T-helper 2 cell treated with Interferon-gamma antibody and Interleukin-4, amounts not matched to agents 100 ng/mL and 5 ng/mL, for 36 hours (primary cell): ENCODE measurements at regions not wholly inside any gene's neighbourhood (a gene's known extent, or its start where the extent isn't known, plus 50 kb on each side); places are given as distances from the start of the nearest gene placed in this dataset.
"Not testable (repeated sequence)": the region's sequence is repeated elsewhere in the genome, so short reads cannot be mapped to it uniquely, and the experiment has no call there.

Experiments
- intact Hi-C: fragments of 100-400 bp; cut with micrococcal nuclease; formaldehyde crosslinking; loops from one replicate; pipeline ENCODE4 v1.15.1; 2023

- intact Hi-C loops: no loop called here
Measured at GRCh38 chr4:181753207-181753606, 490.0 kb upstream of the TENM3 start.

GRCh38 chr4:181755846-181756245 is 487.4 kb upstream of the TENM3 start:
- intact Hi-C loops: no loop called here

- intact Hi-C loops: no loop called here
Measured at GRCh38 chr4:181756451-181757095, 486.6 kb upstream of the TENM3 start.

GRCh38 chr4:181757098-181757497 is 486.1 kb upstream of the TENM3 start:
- intact Hi-C loops: no loop called here

GRCh38 chr4:181757910-181758660 is 485.1 kb upstream of the TENM3 start:
- intact Hi-C loops: no loop called here

- intact Hi-C loops: no loop called here
Measured at GRCh38 chr4:181760560-181760959, 482.6 kb upstream of the TENM3 start.

- intact Hi-C loops: no loop called here
Measured at GRCh38 chr4:181761156-181761555, 482.0 kb upstream of the TENM3 start.

GRCh38 chr4:181766061-181766548 is 477.1 kb upstream of the TENM3 start:
- intact Hi-C loops: no loop called here

- intact Hi-C loops: no loop called here
Measured at GRCh38 chr4:181770971-181771370, 472.2 kb upstream of the TENM3 start.

- intact Hi-C loops: no loop called here
Measured at GRCh38 chr4:181775298-181775697, 467.9 kb upstream of the TENM3 start.

- intact Hi-C loops: no loop called here
Measured at GRCh38 chr4:181776264-181777054, 466.7 kb upstream of the TENM3 start.

GRCh38 chr4:181777518-181777917 is 465.7 kb upstream of the TENM3 start:
- intact Hi-C loops: no loop called here

GRCh38 chr4:181784881-181785280 is 458.3 kb upstream of the TENM3 start:
- intact Hi-C loops: no loop called here

- intact Hi-C loops: no loop called here
Measured at GRCh38 chr4:181792641-181793040, 450.6 kb upstream of the TENM3 start.

- intact Hi-C loops: no loop called here
Measured at GRCh38 chr4:181793096-181793495, 450.1 kb upstream of the TENM3 start.

- intact Hi-C loops: no loop called here
Measured at GRCh38 chr4:181796502-181796901, 446.7 kb upstream of the TENM3 start.

- intact Hi-C loops: no loop called here
Measured at GRCh38 chr4:181798536-181798935, 444.7 kb upstream of the TENM3 start.

GRCh38 chr4:181799561-181800069 is 443.6 kb upstream of the TENM3 start:
- intact Hi-C loops: no loop called here

GRCh38 chr4:181802207-181802606 is 441.0 kb upstream of the TENM3 start:
- intact Hi-C loops: no loop called here

GRCh38 chr4:181807771-181808170 is 435.4 kb upstream of the TENM3 start:
- intact Hi-C loops: no loop called here

- intact Hi-C loops: no loop called here
Measured at GRCh38 chr4:181810711-181811110, 432.5 kb upstream of the TENM3 start.

- intact Hi-C loops: not testable (repeated sequence)
Measured at GRCh38 chr4:181811550-181811949, 431.7 kb upstream of the TENM3 start.
